ENCODE measurements at regions not wholly inside any gene's neighbourhood (a gene's known extent, or its start where the extent isn't known, plus 50 kb on each side); places are given as distances from the start of the nearest gene placed in this dataset.

DNA sequence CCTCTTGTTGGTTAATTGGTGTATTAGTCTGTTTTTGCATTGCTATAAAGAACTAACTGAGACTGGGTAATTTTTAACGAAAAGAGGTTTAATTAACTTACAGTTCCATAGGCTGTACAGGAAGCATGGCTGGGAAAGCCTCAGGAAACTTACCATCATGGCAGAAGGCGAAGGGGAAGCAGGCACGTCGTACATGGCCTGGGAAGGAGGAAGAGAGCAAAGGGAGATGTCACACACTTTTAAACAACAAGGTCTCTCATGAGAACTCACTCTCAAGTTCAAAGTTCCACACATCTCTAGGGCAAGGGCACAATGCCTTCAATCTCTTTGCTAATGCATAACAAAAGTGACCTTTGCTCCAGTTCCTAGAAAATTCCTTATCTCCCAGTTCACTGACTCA, 125.0 kb upstream of the IRX5 start:
- TF ChIP-seq EZH2phosphoT487 (IDR thresholded peaks at IDR 0.05; ENCODE audit: insufficient read depth, low read depth): no peak
- no peak for TF ChIP-seq EZH2 (IDR thresholded peaks at IDR 0.05; ENCODE audit: insufficient read depth, poor library complexity, severe bottlenecking)

Data from GM23248 (cell line).